ENCODE measurements at regions not wholly inside any gene's neighbourhood (a gene's known extent, or its start where the extent isn't known, plus 50 kb on each side); places are given as distances from the start of the nearest gene placed in this dataset.

GRCh38 chr2:219912491-219912921, 285.1 kb downstream of the SLC4A3 start:
- Mint-ChIP-seq H3K36me3 (ENCODE audit: low read depth) (no peaks in the 10 kb centered on the region), H3K9me3 (ENCODE audit: low read depth) (no peaks in the 10 kb centered on the region), H3K27ac (no peak overlapping the region), H3K4me1 (no peaks in the 10 kb centered on the region), H3K27me3 (peaks cover 10% of the 10 kb centered on the region), H3K4me3 (no peak overlapping the region)
- ChIA-PET CTCF (interaction anchor here (1.8 kb wide), 1 partner anchor 9 kb away, joined by 5 read pairs; no protein-coding TSS in a partner anchor), POLR2A (no interaction called here)
- no peak for ATAC-seq
- intact Hi-C loops (cut with DNase I, micrococcal nuclease), result no loop called here
- no peak for DNase-seq

- Mint-ChIP-seq H3K4me1 (no peaks in the 10 kb centered on the region), H3K36me3 (ENCODE audit: low read depth) (no peaks in the 10 kb centered on the region), H3K27me3 (peaks cover 9% of the 10 kb centered on the region), H3K27ac (no peak overlapping the region), H3K4me3 (no peak overlapping the region), H3K9me3 (ENCODE audit: low read depth) (no peaks in the 10 kb centered on the region)
- no peak for ATAC-seq
- POLR2A ChIA-PET, result no interaction called here
- DNase-seq, result no peak
- intact Hi-C loops (cut with DNase I, micrococcal nuclease), result no loop called here
- CTCF ChIA-PET, result no interaction called here
Observed at GRCh38 chr2:219914577-219914976, 287.1 kb downstream of the SLC4A3 start.

- ChIA-PET POLR2A (no interaction called here), CTCF (interaction anchor here (0.6 kb wide), 1 partner anchor 1374 kb away, joined by 4 read pairs; no protein-coding TSS in a partner anchor)
- Mint-ChIP-seq H3K9me3 (ENCODE audit: low read depth) (no peaks in the 10 kb centered on the region), H3K27me3 (peaks cover 9% of the 10 kb centered on the region), H3K4me1 (no peaks in the 10 kb centered on the region), H3K36me3 (ENCODE audit: low read depth) (no peaks in the 10 kb centered on the region), H3K27ac (no peak overlapping the region), H3K4me3 (no peak overlapping the region)
- DNase-seq, result no peak
- ATAC-seq, result no peak
- intact Hi-C loops (cut with DNase I, micrococcal nuclease), result no loop called here
Observed at GRCh38 chr2:219916281-219916680, 288.9 kb downstream of the SLC4A3 start.

- Mint-ChIP-seq H3K36me3 (ENCODE audit: low read depth) (no peaks in the 10 kb centered on the region), H3K9me3 (ENCODE audit: low read depth) (no peaks in the 10 kb centered on the region), H3K27me3 (peaks cover 9% of the 10 kb centered on the region), H3K4me3 (no peak overlapping the region), H3K4me1 (no peaks in the 10 kb centered on the region), H3K27ac (no peak overlapping the region)
- no peak for ATAC-seq
- CTCF ChIA-PET, result no interaction called here
- intact Hi-C loops (cut with DNase I, micrococcal nuclease), result no loop called here
- POLR2A ChIA-PET, result no interaction called here
- DNase-seq, result no peak
Observed at GRCh38 chr2:219916726-219917440, 289.5 kb downstream of the SLC4A3 start.

GRCh38 chr2:219918254-219918653, 290.8 kb downstream of the SLC4A3 start:
- CTCF ChIA-PET, result no interaction called here
- Mint-ChIP-seq H3K27me3 (peaks cover 9% of the 10 kb centered on the region), H3K9me3 (ENCODE audit: low read depth) (no peaks in the 10 kb centered on the region), H3K27ac (no peak overlapping the region), H3K36me3 (ENCODE audit: low read depth) (no peaks in the 10 kb centered on the region), H3K4me1 (no peaks in the 10 kb centered on the region), H3K4me3 (no peak overlapping the region)
- DNase-seq (no peak), ATAC-seq (no peak)
- intact Hi-C loops (cut with DNase I, micrococcal nuclease), result no loop called here
- POLR2A ChIA-PET, result no interaction called here

- ChIA-PET CTCF (no interaction called here), POLR2A (no interaction called here)
- no peak for ATAC-seq
- Mint-ChIP-seq H3K4me1 (no peaks in the 10 kb centered on the region), H3K4me3 (no peak overlapping the region), H3K36me3 (ENCODE audit: low read depth) (no peaks in the 10 kb centered on the region), H3K27ac (no peak overlapping the region), H3K27me3 (peaks cover 9% of the 10 kb centered on the region), H3K9me3 (ENCODE audit: low read depth) (no peaks in the 10 kb centered on the region)
- intact Hi-C loops (cut with DNase I, micrococcal nuclease), result no loop called here
- no peak for DNase-seq
Observed at GRCh38 chr2:219918944-219919343, 291.5 kb downstream of the SLC4A3 start.

- POLR2A ChIA-PET, result no interaction called here
- H3K9me3 Mint-ChIP-seq (ENCODE audit: low read depth), result no peaks in the 10 kb centered on the region
- no peak for ATAC-seq
- CTCF ChIA-PET, result no interaction called here
- intact Hi-C loops (cut with DNase I, micrococcal nuclease), result no loop called here
- no peak overlapping the region for H3K27ac Mint-ChIP-seq
- no peak overlapping the region for H3K4me3 Mint-ChIP-seq
- H3K4me1 Mint-ChIP-seq, result no peaks in the 10 kb centered on the region
- no peak for DNase-seq
- H3K36me3 Mint-ChIP-seq (ENCODE audit: low read depth), result no peaks in the 10 kb centered on the region
- H3K27me3 Mint-ChIP-seq, result peaks cover 9% of the 10 kb centered on the region
Observed at GRCh38 chr2:219919506-219919905, 292.1 kb downstream of the SLC4A3 start.

GRCh38 chr2:219929835-219930234, 302.4 kb downstream of the SLC4A3 start:
- intact Hi-C loops (cut with DNase I, micrococcal nuclease), result no loop called here
- Mint-ChIP-seq H3K4me3 (no peak overlapping the region), H3K27me3 (peaks cover 8% of the 10 kb centered on the region), H3K36me3 (ENCODE audit: low read depth) (no peaks in the 10 kb centered on the region), H3K4me1 (no peaks in the 10 kb centered on the region), H3K9me3 (ENCODE audit: low read depth) (peaks cover 3% of the 10 kb centered on the region), H3K27ac (no peak overlapping the region)
- CTCF ChIA-PET, result no interaction called here
- POLR2A ChIA-PET, result no interaction called here
- no peak for ATAC-seq
- no peak for DNase-seq

- Mint-ChIP-seq H3K9me3 (ENCODE audit: low read depth) (no peaks in the 10 kb centered on the region), H3K4me3 (no peak overlapping the region), H3K4me1 (no peaks in the 10 kb centered on the region), H3K27ac (no peak overlapping the region), H3K36me3 (ENCODE audit: low read depth) (no peaks in the 10 kb centered on the region), H3K27me3 (peaks cover 3% of the 10 kb centered on the region)
- no peak for ATAC-seq
- CTCF ChIA-PET, result no interaction called here
- POLR2A ChIA-PET, result no interaction called here
- intact Hi-C loops (cut with DNase I, micrococcal nuclease), result no loop called here
- no peak for DNase-seq
Observed at GRCh38 chr2:219939647-219940046, 312.2 kb downstream of the SLC4A3 start.

GRCh38 chr2:219944866-219945265, 317.4 kb downstream of the SLC4A3 start:
- DNase-seq (no peak), ATAC-seq (no peak)
- peaks cover 11% of the 10 kb centered on the region for H3K27me3 Mint-ChIP-seq
- H3K9me3 Mint-ChIP-seq (ENCODE audit: low read depth), result no peaks in the 10 kb centered on the region
- ChIA-PET POLR2A (no interaction called here), CTCF (no interaction called here)
- no peaks in the 10 kb centered on the region for H3K36me3 Mint-ChIP-seq (ENCODE audit: low read depth)
- H3K4me3 Mint-ChIP-seq, result no peak overlapping the region
- no peaks in the 10 kb centered on the region for H3K4me1 Mint-ChIP-seq
- H3K27ac Mint-ChIP-seq, result no peak overlapping the region
- intact Hi-C loops (cut with DNase I, micrococcal nuclease), result no loop called here

- DNase-seq (no peak), ATAC-seq (no peak)
- H3K27me3 Mint-ChIP-seq, result peaks cover 14% of the 10 kb centered on the region
- no peaks in the 10 kb centered on the region for H3K36me3 Mint-ChIP-seq (ENCODE audit: low read depth)
- intact Hi-C loops (cut with DNase I, micrococcal nuclease), result no loop called here
- H3K4me3 Mint-ChIP-seq, result no peak overlapping the region
- no peaks in the 10 kb centered on the region for H3K9me3 Mint-ChIP-seq (ENCODE audit: low read depth)
- ChIA-PET POLR2A (no interaction called here), CTCF (interaction anchor here (0.8 kb wide), 1 partner anchor 212 kb away, joined by 3 read pairs; no protein-coding TSS in a partner anchor)
- H3K4me1 Mint-ChIP-seq, result no peaks in the 10 kb centered on the region
- H3K27ac Mint-ChIP-seq, result no peak overlapping the region
Observed at GRCh38 chr2:219946021-219946420, 318.6 kb downstream of the SLC4A3 start.

GRCh38 chr2:219946529-219946928, 319.1 kb downstream of the SLC4A3 start:
- no peaks in the 10 kb centered on the region for H3K36me3 Mint-ChIP-seq (ENCODE audit: low read depth)
- no peaks in the 10 kb centered on the region for H3K9me3 Mint-ChIP-seq (ENCODE audit: low read depth)
- H3K27me3 Mint-ChIP-seq, result peaks cover 14% of the 10 kb centered on the region
- H3K4me3 Mint-ChIP-seq, result no peak overlapping the region
- intact Hi-C loops (cut with DNase I, micrococcal nuclease), result no loop called here
- DNase-seq, result no peak
- no peaks in the 10 kb centered on the region for H3K4me1 Mint-ChIP-seq
- ChIA-PET CTCF (no interaction called here), POLR2A (no interaction called here)
- ATAC-seq, result no peak
- H3K27ac Mint-ChIP-seq, result no peak overlapping the region

- no peak for ATAC-seq
- Mint-ChIP-seq H3K36me3 (ENCODE audit: low read depth) (no peaks in the 10 kb centered on the region), H3K27me3 (peaks cover 11% of the 10 kb centered on the region), H3K9me3 (ENCODE audit: low read depth) (no peaks in the 10 kb centered on the region), H3K4me1 (no peaks in the 10 kb centered on the region), H3K4me3 (no peak overlapping the region), H3K27ac (no peak overlapping the region)
- intact Hi-C loops (cut with DNase I, micrococcal nuclease), result no loop called here
- ChIA-PET CTCF (no interaction called here), POLR2A (no interaction called here)
- DNase-seq, result no peak
Observed at GRCh38 chr2:219947575-219947974, 320.1 kb downstream of the SLC4A3 start.
